ENCODE measurements at regions not wholly inside any gene's neighbourhood (a gene's known extent, or its start where the extent isn't known, plus 50 kb on each side); places are given as distances from the start of the nearest gene placed in this dataset.

DNA sequence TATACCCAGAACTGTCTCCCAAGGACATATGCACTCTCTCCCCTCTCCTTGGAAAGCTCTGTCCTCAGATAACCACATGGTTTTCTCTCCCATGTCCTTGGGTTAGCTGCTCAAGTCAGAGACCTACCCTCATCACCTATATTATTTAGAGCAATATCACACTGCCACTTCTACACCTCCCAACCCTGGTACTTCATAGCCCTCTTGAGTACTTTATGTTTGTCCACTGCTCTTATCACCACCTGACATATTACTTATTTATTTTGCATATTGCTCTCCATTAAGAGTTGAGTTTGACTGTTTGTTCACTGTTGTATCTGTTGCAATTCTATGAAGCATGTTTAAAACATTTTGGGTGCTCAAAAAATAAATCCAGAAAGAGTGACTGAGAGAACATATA, 126.3 kb upstream of the ATP1B1 start:
- TF ChIP-seq, protein P1, sequence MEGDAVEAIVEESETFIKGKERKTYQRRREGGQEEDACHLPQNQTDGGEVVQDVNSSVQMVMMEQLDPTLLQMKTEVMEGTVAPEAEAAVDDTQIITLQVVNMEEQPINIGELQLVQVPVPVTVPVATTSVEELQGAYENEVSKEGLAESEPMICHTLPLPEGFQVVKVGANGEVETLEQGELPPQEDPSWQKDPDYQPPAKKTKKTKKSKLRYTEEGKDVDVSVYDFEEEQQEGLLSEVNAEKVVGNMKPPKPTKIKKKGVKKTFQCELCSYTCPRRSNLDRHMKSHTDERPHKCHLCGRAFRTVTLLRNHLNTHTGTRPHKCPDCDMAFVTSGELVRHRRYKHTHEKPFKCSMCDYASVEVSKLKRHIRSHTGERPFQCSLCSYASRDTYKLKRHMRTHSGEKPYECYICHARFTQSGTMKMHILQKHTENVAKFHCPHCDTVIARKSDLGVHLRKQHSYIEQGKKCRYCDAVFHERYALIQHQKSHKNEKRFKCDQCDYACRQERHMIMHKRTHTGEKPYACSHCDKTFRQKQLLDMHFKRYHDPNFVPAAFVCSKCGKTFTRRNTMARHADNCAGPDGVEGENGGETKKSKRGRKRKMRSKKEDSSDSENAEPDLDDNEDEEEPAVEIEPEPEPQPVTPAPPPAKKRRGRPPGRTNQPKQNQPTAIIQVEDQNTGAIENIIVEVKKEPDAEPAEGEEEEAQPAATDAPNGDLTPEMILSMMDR (conservative IDR thresholded peaks at IDR 0.05) = no peak
- no peaks in the 10 kb centered on the region for H3K4me1 Mint-ChIP-seq
- H3K36me3 Mint-ChIP-seq (ENCODE audit: low read depth) = no peaks in the 10 kb centered on the region
- H3K4me3 Mint-ChIP-seq = no peak overlapping the region
- no peaks in the 10 kb centered on the region for H3K9me3 Mint-ChIP-seq
- H3K27me3 Mint-ChIP-seq (ENCODE audit: low read depth) = no peaks in the 10 kb centered on the region
- no peak overlapping the region for H3K27ac Mint-ChIP-seq (ENCODE audit: unreplicated experiment)
- no peak for DNase-seq (ENCODE audit: low read depth, low spot score)

DNA sequence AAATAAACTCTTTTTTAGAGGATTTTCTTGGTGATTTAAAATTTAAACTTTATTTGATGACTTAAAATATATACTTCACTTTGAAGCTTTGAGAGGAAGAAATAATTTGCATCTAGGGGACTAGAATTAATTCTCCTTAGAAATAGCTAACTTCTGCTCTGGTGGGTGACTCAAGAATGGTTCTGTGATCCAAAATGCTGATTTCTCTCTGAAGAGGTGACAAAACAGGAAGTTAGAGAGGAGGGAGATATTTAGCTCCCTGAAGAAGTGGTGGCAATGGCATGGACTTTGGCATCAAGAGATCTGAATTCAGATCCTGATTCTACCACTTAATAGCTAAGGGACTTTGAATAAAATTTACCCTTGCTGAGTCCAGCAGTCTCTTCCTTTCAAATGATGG, 125.8 kb upstream of the ATP1B1 start:
- H3K27ac Mint-ChIP-seq (ENCODE audit: unreplicated experiment) = no peak overlapping the region
- TF ChIP-seq, protein P1 (conservative IDR thresholded peaks at IDR 0.05) = no peak
- no peak overlapping the region for H3K4me3 Mint-ChIP-seq
- H3K27me3 Mint-ChIP-seq (ENCODE audit: low read depth) = no peaks in the 10 kb centered on the region
- DNase-seq (ENCODE audit: low read depth, low spot score) = no peak
- H3K36me3 Mint-ChIP-seq (ENCODE audit: low read depth) = no peaks in the 10 kb centered on the region
- no peaks in the 10 kb centered on the region for H3K9me3 Mint-ChIP-seq
- H3K4me1 Mint-ChIP-seq = no peaks in the 10 kb centered on the region

DNA sequence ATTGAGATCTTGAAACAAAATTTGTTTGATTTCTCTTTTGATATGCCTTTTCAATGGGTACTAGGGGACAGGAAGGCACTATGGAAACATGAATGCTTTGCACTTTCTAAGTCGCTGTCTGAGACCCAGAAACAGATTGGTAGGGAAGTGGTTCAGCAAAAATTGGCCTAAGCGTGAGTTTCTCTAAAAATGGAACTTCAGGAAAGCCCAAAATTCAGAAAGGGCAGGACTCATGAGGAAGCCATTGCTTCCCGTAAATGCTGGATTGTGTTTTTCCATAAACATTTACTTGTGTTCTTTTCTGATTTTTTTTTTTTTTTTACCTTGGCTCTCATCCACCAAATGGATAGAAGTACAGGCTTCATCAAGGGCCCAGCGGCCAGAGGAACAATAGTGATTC, 123.7 kb upstream of the ATP1B1 start:
- TF ChIP-seq, protein P1 (conservative IDR thresholded peaks at IDR 0.05) = no peak
- no peak for DNase-seq (ENCODE audit: low read depth, low spot score)
- no peak overlapping the region for H3K4me3 Mint-ChIP-seq
- H3K4me1 Mint-ChIP-seq = no peaks in the 10 kb centered on the region
- H3K9me3 Mint-ChIP-seq = no peaks in the 10 kb centered on the region
- no peak overlapping the region for H3K27ac Mint-ChIP-seq (ENCODE audit: unreplicated experiment)
- H3K27me3 Mint-ChIP-seq (ENCODE audit: low read depth) = no peaks in the 10 kb centered on the region
- H3K36me3 Mint-ChIP-seq (ENCODE audit: low read depth) = no peaks in the 10 kb centered on the region

- DNase-seq (ENCODE audit: low read depth, low spot score) = no peak
- no peaks in the 10 kb centered on the region for H3K36me3 Mint-ChIP-seq (ENCODE audit: low read depth)
- TF ChIP-seq, protein P1 (conservative IDR thresholded peaks at IDR 0.05) = no peak
- peaks cover 3% of the 10 kb centered on the region for H3K9me3 Mint-ChIP-seq
- no peak overlapping the region for H3K27ac Mint-ChIP-seq (ENCODE audit: unreplicated experiment)
- peaks cover 4% of the 10 kb centered on the region for H3K27me3 Mint-ChIP-seq (ENCODE audit: low read depth)
- no peak overlapping the region for H3K4me3 Mint-ChIP-seq
- no peaks in the 10 kb centered on the region for H3K4me1 Mint-ChIP-seq
Measured at GRCh38 chr1:168987330-168987729, 119.2 kb upstream of the ATP1B1 start.

GRCh38 chr1:168987923-168988322, 118.6 kb upstream of the ATP1B1 start:
- no peak for DNase-seq (ENCODE audit: low read depth, low spot score)
- no peaks in the 10 kb centered on the region for H3K36me3 Mint-ChIP-seq (ENCODE audit: low read depth)
- peaks cover 3% of the 10 kb centered on the region for H3K9me3 Mint-ChIP-seq
- H3K4me1 Mint-ChIP-seq = no peaks in the 10 kb centered on the region
- no peak overlapping the region for H3K27ac Mint-ChIP-seq (ENCODE audit: unreplicated experiment)
- TF ChIP-seq, protein P1 (conservative IDR thresholded peaks at IDR 0.05) = no peak
- H3K4me3 Mint-ChIP-seq = no peak overlapping the region
- H3K27me3 Mint-ChIP-seq (ENCODE audit: low read depth) = peaks cover 4% of the 10 kb centered on the region

- Mint-ChIP-seq H3K4me3 (no peak overlapping the region), H3K9me3 (peaks cover 3% of the 10 kb centered on the region), H3K36me3 (ENCODE audit: low read depth) (no peaks in the 10 kb centered on the region), H3K27ac (ENCODE audit: unreplicated experiment) (no peak overlapping the region), H3K4me1 (no peaks in the 10 kb centered on the region), H3K27me3 (ENCODE audit: low read depth) (peaks cover 4% of the 10 kb centered on the region)
- DNase-seq (ENCODE audit: low read depth, low spot score) = no peak
- TF ChIP-seq, protein P1 (conservative IDR thresholded peaks at IDR 0.05) = no peak
Measured at GRCh38 chr1:168989985-168990384, 116.5 kb upstream of the ATP1B1 start.

Measured in neural crest cell (in vitro differentiated cells).